UCSD-AML1 (cell line): ENCODE measurements at regions not wholly inside any gene's neighbourhood (a gene's known extent, or its start where the extent isn't known, plus 50 kb on each side); places are given as distances from the start of the nearest gene placed in this dataset.

Experiments used
- DNase-seq: peaks from one replicate; lab custom pipeline; 2025; ENCODE audit not compliant: unreplicated experiment; lab: John Stamatoyannopoulos, UW

DNA sequence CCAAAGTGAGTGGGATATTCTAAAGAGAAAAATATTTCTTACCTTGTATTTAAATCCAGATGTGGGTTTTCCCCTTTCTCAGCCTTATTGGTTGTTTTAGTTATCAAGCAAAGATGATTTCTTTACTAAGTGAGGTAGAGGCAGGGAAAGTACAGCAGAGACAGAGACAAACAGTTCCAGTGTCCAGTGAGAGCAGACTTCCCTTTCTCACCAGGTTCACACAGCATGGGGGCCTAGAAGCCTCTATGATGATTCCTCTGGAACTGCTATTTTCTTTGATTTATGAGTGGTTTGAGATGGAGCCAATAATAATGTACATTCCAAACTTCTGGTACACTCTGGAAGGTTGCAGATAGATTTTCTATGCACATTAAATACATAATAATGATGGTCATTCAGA lies 234.0 kb upstream of the MARCKS start:
- no peak for DNase-seq

DNA sequence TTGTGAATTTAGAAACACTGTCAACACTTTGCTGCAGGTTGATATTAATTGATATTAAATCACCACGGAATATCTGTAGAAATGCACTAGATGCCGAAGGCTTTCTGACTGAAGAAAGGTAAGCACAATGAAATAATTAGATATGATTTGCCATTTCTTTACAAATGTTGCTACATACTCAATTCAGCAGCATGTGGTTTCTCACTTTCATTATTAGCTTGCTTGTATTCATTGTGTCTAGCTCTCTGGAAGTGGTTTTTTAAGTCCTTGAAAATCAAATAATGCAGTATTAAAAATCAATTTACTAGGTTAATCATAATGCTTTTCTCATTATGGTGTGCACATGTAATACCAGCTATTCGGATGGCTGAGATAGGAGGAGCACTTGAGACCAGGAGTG lies 231.3 kb upstream of the MARCKS start:
- no peak for DNase-seq

DNA sequence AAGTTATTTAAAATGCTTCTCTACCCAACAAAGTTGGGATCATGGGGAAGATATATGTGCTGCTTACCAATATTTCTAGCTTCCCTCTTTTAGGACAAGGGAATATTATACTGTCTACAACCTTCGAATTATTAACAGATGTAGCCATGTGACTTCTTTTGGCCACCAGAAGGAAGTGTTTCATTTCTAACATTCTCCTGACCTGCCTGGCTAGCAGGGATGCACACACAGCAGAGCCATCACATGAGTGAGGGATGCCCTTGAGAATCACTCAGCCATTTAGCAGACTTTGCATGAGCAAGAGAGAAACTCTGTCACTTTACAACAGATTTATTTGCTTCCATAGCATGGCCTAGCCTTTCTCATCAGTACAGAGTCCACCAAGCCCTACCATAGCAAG lies 230.7 kb upstream of the MARCKS start:
- no peak for DNase-seq

DNA sequence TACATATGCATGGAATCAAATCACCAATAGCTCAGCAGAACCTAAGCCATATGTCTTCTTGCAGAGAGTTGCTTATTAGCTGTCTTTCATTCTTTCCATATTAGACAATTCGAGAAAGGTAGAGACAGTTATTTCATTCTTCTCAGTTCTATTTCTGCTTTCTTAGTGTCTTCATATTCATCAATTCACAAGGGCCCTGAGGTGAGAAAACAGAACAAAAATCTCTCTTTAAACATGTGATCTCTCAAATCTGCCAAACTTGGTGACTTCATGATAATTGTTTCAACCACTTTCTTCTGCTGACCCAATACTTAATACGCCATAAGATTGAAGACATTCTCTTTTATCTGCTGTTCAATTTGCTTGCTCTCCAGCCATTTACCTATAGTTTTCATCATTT lies 229.7 kb upstream of the MARCKS start:
- no peak for DNase-seq

DNA sequence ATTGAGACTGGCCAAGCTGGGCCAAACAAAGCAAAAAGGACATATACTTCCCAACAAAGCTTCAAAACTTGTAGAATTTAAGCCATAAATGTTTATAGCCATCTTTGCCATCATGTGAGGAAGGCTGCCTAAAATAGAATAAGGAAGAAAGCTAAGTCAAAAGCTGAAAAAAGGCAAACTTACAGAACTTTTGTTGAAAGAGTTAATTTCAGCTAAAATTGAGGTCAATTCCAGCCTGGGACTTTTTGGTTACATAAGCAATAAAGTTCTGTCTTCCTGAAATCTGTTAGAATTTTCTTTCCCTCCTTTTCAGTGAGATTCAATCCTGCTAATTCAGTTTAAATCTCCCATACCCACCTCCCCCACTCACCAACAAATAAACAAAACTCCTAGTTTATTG lies 227.9 kb upstream of the MARCKS start:
- DNase-seq: no peak

DNA sequence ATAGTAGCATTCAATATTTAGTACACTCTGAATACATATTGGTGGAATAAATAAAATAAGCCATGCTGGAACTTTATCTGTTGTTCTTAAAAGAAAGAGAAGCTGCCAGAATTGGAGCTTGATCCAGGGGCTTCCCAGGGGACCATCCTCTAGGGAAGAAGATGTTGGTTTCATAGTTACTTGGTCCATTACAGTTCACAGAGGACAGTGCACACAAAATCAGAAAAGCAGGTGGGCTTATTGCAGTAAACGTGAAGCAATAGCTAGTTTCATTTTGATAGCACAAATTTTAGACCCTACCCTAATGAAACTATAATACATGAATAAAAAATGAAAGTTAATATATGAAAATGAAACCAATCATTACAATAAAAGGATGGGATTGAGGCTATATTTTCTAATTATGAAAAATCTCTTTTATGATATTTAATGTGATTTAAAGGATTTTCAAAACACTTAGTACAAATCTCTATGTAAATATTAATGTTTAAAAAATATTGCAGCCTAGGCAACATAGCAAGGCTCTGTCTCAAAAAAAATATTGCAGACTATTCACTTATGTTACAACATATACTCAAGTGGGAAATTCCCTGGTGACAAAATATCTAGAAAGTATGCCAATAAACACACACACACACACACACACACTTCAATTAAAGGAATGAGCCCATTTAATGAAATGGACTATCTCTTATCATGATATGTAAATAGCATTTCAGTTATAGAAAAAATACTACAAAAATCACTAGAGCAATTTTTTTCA lies 227.0 kb upstream of the MARCKS start:
- no peak for DNase-seq

DNA sequence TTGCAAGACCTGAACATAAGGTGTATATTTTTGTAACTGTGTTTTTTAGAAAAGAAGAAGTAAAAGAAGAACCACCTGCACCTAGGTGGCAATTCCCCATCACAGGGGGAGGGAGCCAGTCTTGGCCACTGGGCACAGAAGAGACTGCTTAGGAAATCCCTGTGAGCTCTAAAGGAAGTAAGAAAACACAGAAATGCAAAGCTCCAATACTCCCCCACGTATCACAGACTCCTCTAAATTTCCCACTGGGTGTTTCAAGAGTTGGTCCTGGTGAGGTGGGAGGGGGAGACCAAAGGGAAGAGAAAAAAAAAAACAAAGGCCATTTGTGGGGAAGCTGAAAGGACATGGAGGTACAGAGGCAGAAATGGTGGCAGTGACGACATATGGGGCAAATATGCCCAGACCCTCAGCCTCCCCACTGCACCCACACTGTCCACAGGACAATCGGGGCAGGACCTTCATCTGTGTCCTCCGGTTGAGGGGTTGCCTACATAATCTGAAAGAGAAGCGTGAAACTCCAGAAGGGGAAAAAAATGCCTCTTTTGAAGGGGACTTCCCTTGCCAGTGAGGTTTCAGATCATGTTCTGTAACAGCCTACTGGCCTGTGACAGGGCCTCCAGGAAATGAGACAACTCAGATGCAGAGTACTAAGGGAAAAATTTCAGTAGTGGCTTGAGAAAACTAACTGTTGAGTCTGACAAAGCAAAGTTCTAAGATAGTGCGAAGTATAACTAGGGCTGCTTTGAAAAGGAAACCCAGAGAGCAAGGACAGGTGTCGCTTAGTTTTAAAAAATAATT lies 226.2 kb upstream of the MARCKS start:
- peak; percentile 9 for DNase-seq

DNA sequence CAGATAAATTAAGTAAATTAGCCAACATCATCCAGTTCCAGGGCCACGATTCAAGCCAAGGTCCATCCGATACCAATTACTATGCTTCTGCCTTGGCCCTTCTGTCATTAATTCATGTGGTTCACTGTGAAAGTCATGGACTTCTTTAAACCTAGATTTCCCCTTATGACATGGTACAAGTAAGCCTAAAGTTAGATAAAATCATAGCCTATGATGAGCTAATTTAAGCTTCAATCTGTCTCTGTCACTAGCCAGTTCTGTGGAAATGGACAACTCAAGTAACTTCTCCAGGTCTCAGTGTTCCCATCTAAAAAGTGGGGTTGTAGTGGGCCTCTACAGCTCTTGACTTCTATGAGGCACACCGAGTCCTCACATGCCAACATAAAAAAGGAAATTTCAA lies 225.5 kb upstream of the MARCKS start:
- no peak for DNase-seq

DNA sequence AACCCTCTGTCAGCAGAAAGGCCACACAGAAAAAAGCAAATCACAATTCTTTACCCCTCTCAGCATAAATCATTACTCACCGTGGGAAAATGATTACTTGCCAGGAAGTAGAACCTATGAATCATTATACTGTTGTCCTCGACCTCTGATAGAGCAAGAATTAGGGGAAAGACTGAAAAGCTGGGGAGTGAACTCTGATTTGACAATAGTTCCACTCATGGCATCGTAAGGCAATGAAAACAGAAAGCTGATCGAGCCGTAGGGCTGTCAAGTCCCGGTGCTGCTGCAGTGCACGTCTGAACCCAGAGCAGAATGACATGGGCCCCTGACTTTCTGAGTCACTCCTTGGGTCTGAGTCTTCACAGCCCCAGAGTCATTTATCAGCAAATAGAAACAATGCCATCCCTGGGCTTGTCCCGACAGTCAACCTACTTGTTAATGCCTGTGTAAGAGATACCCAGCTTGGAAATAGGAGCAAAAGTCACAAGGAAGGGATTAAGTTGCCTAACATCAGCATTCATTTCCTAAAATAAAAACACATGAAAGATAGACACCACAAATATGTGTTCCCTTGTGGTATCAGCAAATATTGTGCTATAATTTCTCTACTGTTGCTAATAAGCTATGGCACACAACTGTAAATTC lies 224.8 kb upstream of the MARCKS start:
- no peak for DNase-seq

DNA sequence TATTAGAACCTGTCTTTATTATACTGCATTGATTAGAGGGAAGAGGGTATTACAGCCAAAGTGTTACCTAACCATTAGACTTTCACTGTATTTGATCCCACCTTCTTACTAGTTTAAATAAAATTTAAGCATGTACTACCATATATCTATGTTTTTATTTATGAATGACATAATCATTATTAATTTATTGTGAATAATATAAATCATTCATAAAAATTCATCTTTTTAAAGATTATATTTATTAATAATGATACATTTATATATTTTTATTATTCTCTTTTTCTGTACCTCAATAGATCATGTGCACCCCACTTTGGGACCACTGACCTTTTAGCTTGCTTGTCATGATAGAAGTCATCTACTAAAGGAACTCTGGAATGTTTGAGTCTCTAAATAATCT lies 223.5 kb upstream of the MARCKS start:
- no peak for DNase-seq

DNA sequence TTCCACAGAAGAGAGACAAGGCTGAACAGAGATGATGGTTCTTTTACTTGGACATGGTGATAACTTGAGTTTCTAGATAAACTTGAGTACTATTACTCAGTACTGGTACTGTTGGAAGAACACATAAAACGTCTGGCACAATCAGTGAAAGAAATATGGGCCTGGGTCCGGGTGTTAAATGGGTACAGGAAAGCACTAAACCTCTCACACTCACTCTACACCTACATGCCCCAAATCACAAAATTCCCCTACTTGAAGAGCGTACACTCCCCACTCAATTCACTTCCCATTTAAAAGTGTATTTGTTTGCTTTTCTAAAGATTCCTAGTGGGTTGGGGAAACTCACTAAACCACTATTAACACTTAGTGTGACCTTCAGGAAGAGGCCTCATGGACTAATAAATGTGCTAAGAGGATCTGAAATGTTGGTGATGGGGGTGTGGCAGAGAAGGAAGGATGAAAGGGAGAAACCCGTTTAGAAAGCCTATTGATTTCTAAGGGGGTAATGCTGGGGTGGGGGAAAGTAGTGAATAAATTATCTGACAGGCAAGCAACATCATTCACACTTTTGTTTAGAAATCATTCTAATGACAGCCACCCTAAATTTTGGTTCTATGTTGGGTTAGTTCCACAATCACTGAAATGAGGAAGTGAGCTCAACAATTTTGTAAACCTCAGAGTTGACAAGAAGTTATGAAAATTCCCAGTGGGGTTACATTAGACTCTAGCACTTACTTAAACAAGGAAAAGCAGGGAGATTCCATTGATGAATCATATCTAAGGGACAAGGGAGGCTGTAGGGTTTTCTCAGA lies 222.6 kb upstream of the MARCKS start:
- DNase-seq: no peak

DNA sequence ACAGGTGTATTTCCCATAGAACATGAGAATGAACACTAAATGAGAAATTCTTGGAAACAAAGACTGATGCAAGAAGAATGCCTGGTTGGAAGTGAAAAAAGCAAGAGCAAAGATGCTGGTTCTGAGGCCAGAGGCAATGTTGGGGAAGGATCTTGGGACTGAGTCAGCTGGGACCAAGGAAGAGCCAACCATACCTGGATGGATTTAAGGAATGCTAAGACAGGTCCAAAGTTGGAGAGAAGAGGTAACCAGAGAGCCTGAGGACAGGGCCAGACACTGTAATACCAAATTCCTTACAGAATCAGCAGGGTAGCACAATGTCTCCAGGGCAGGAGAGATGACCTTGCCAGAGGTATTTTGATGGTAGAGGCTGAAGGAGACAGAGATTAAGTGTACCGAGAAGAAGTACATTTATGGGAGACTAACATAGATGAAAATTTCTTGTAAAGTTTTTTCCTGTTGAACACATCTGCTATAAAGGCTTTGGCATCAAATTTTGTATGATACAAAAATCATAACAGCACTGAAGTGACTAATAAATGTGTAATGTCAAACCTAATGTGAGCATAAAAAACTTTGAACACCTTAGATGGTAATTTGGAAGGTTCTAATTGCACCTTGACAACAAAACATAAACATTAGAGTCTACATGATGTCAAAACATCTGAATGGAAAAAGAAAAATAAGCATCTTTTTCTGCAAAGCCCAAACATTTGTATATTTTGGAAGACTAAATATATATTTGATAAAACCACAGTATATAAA lies 221.7 kb upstream of the MARCKS start:
- no peak for DNase-seq

DNA sequence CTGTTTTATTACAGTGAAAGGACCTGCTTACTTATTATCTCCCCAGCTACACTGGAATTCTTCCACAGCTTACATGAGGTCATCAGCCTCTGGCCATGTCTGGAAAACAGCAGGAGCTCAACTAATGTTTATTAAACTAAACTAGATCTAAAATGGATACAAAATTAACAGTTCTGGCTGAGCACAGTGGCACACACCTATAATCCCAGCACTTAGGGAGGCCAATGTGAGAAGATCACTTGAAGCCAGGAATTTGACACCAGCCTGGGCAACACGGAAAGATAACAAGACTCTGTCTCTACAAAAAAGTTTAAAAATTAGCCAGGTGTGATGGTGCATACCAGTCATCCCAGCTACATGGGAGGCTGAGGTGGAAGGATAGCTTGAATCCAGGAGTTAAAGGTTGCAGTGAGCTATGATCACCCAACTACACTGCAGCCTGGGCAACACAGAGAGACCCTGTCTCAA lies 220.8 kb upstream of the MARCKS start:
- no peak for DNase-seq

DNA sequence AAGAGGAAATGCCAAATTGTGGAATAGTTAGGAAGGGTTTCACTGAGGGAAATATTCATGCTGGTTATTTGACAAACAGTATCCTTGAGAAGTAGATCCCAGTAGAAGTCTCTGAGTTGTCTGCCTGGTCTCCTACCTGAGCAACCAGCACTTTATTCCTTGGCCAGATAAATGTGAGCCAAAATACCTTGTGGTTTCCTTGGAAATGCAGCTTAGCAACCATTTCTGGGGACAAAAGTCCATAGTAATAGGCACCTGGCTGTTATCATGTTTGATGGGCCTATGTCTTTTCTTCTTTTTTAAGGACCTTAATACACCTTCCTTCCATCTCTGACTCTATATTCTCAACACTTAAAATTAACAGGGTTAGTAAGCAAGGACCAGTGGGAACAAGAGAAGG lies 217.1 kb upstream of the MARCKS start:
- DNase-seq: no peak

DNA sequence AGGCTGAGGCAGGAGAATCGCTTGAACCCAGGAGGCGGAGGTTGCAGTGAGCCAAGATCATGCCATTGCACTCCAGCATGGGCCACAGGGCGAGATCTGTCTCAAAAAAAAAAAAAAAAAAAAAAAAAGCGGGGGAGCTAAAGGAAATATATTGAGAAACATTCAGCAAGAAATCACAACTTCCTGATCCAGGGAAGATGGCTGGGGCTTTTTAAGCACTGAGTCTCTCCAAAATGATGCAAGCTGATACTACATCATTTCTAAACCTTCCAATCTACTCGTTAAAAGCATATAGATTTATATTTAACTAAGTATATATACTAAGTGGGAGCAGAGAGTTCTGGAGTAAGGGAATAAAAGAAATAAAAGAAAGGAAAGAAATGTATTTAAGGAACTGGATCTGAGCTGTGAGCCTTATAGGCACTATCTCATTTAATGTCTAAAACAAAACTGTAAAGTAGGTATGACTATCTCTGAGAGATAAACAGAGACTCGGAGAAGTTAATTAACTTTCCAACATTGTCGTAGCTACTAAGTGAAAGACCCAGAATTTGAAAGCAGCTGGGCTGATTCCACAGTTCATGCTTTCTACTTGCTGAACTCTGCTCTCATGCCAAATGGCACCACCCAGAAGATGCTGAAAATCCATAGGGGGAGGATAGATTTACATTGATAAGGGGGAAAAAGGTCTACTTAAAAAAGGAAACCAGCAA lies 215.0 kb upstream of the MARCKS start:
- DNase-seq: no peak

DNA sequence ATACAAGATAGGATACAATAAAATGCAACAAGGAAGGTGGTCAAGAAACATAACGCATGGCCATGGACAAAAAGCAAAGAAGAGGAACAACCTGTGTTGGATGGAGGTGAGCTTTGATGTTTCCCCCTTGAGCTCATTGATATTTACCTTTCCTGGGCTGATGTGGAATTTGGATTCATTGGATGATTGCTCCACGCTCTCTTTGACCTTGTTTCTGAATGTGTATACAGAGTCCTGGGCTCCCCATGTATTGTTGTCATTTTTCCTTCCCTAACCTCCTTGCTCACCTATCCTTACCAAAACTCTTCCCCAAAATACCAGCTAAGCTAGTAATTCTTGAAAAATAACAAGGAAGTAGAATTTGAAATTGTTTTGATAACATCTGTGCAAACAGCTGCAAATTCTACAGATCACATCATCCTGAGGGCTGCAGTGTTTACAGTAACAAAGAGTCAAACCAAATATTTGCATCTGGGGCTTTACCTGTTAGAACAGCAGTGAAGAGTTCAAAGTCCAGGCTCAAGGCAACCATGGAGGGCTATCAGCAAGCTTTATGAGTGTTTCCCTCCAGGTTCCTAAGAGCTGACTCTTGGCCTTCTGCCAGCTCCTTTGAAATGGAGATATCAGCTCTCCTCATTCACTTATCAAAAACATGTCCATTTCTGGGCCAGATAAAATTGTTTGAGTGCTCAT lies 214.3 kb upstream of the MARCKS start:
- no peak for DNase-seq

DNA sequence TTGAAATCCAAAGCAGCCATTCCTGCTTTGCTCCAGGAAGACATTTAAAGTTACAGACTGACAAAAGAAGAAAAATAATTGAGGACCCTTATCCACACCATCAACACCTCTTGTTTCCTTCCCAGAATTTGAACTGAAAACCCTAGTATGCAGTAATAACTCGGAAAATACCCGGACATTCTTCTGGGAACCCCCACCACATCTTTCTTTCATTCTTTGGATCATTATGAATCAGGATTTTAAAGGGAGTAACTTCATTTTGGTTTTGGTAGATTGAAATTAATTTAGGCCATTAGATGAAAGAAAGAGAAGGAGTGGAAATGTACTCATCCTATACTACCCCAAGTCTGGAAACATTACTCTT lies 213.8 kb upstream of the MARCKS start:
- DNase-seq: no peak

DNA sequence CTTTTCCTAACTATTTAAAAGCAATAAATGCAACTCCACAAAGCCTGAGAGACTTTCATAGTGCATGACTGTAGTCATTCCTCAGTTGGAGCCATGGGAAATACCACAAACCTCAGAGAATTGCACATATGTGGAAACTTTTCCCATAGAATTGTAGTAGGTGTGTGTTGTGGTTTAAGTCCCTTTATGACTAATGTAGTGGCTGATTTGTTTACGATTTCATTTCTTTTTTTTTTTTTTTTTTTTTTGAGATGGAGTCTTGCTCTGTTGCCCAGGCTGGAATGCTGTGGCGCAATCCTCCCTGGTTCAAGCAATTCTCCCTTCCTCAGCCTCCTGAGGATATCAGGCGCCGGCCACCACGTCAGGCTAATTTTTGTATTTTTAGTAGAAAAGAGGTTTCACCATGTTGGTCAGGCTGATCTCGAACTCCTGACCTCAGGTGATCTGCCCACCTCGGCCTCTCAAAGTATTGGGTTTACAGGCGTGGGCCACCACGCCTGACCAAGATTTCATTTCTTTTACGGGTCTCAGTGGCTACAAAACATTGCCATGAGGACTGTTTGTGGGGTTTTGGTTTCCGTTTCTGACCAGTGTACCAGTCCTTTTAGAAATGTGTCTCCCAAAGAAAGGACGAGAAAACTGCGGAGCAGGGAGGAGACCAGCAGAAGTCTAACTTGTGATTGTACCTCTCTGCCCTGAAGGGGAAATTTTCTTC lies 212.1 kb upstream of the MARCKS start:
- DNase-seq: no peak

DNA sequence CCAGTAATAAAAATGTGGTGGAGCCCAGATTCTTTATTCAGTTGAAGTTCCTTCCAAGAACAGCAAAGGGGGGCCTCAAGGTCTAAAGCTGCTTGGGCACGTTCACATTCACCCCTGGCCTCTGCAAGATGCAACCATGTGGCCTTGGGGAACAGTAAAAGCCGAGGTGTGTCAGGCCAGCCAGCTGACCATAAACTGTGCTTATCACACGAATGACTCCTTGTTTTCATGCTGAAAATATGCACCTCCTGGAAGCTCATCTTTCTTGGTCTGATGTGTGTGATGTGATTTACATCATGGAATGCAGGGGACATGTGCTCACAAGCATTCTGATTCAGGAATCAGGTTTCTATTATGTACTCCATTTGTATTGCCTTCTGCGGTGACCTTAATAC lies 211.6 kb upstream of the MARCKS start:
- no peak for DNase-seq
